SK-N-SH (cell line): ENCODE measurements at regions not wholly inside any gene's neighbourhood (a gene's known extent, or its start where the extent isn't known, plus 50 kb on each side); places are given as distances from the start of the nearest gene placed in this dataset.

Source experiments
- CTCF ChIA-PET: fragments of 300-600, 350-600 bp; formaldehyde crosslinking; extraction: SDS; loops from one replicate; lab custom pipeline; 2021; lab: Yijun Ruan, JAX
- POLR2A ChIA-PET: fragments of 350-600 bp; sonication (Branson Sonifier 250); formaldehyde crosslinking; extraction: SDS; loops from one replicate; lab custom pipeline; 2020; ENCODE audit warnings: antibody characterized with exemption, inconsistent platforms; lab: Yijun Ruan, JAX
- DNase-seq: peaks from one replicate; pipeline ENCODE4 v3.0.0; 2012
- H2AFZ ChIP-seq: fragments of 200-600 bp; sonication (generic); 2 replicates; pipeline ENCODE4 v1.8.1; 2016; ENCODE audit warnings: antibody characterized with exemption, mild to moderate bottlenecking, low read depth
- H3F3A ChIP-seq: fragments of 200-600 bp; sonication (generic); replicated peaks from 2 replicates; pipeline ENCODE3; 2016; ENCODE audit warnings: antibody characterized with exemption, mild to moderate bottlenecking; ENCODE audit not compliant: insufficient read depth
- H3K27ac ChIP-seq, 2 experiments: fragments of 200-500 bp in 1 of 2; fragments of 200-600 bp in 1 of 2; sonication (Bioruptor generic) in 1 of 2; sonication (generic), shearing (Covaris generic) in 1 of 2; 2 replicates each; pipeline versions ENCODE4 v1.5.1 to v1.6.1; 2014 to 2016; ENCODE audit warnings: low read depth in 2 of 2, inconsistent platforms in 1 of 2, low read length in 1 of 2, mild to moderate bottlenecking in 1 of 2, mixed read lengths in 1 of 2
- H3K27me3 ChIP-seq: fragments of 200-600 bp; sonication (generic), shearing (Covaris generic); 2 replicates; pipeline ENCODE4 v1.6.1; 2016; ENCODE audit warnings: mixed run types; ENCODE audit not compliant: insufficient read depth
- H3K36me3 ChIP-seq, 2 experiments: fragments of 200-500 bp in 1 of 2; fragments of 200-600 bp in 1 of 2; sonication (Bioruptor generic) in 1 of 2; sonication (generic) in 1 of 2; replicated peaks in 1 of 2; 2 replicates each; pipeline versions ENCODE3 to v1.5.1; 2014 to 2016; ENCODE audit warnings: low read length in 1 of 2, mild to moderate bottlenecking in 1 of 2; ENCODE audit not compliant: insufficient read depth in 2 of 2, control insufficient read depth in 1 of 2
- H3K4me1 ChIP-seq, 2 experiments: fragments of 200-500 bp in 1 of 2; fragments of 200-600 bp in 1 of 2; sonication (Bioruptor generic) in 1 of 2; sonication (generic), shearing (Covaris generic) in 1 of 2; 2 replicates each; pipeline versions ENCODE4 v1.5.1 to v1.6.1; 2014 to 2016; ENCODE audit warnings: low read depth in 1 of 2, low read length in 1 of 2, mixed run types in 1 of 2; ENCODE audit not compliant: insufficient read depth in 2 of 2, control insufficient read depth in 1 of 2
- H3K4me2 ChIP-seq: fragments of 200-600 bp; sonication (generic), shearing (Covaris generic); 2 replicates; pipeline ENCODE4 v1.6.1; 2017; ENCODE audit warnings: mixed run types
- H3K4me3 ChIP-seq, 2 experiments: fragments of 200-500 bp in 1 of 2; fragments of 200-600 bp in 1 of 2; sonication (Bioruptor generic) in 1 of 2; sonication (generic), shearing (Covaris generic) in 1 of 2; 2 replicates each; pipeline versions ENCODE4 v1.5.1 to v1.8.1; 2014 to 2016; ENCODE audit warnings: low read depth in 2 of 2, inconsistent platforms in 1 of 2, low read length in 1 of 2, mild to moderate bottlenecking in 1 of 2, mixed read lengths in 1 of 2, moderate library complexity in 1 of 2
- H3K79me2 ChIP-seq: fragments of 200-600 bp; sonication (generic); 2 replicates; pipeline ENCODE4 v1.8.1; 2017; ENCODE audit warnings: mild to moderate bottlenecking; ENCODE audit not compliant: insufficient read depth
- H3K9ac ChIP-seq: fragments of 200-600 bp; sonication (generic); 2 replicates; pipeline ENCODE4 v1.6.1; 2017; ENCODE audit warnings: mixed run types
- H3K9me2 ChIP-seq: fragments of 200-600 bp; sonication (generic); 2 replicates; pipeline ENCODE4 v1.6.1; 2017; ENCODE audit warnings: mixed run types
- H3K9me3 ChIP-seq: fragments of 200-600 bp; sonication (generic); 2 replicates; pipeline ENCODE4 v1.6.1; 2017; ENCODE audit warnings: mixed run types, mild to moderate bottlenecking, moderate library complexity
- H4K20me1 ChIP-seq: fragments of 200-600 bp; sonication (generic); 2 replicates; pipeline ENCODE4 v1.6.1; 2017; ENCODE audit warnings: mild to moderate bottlenecking, mixed run types; ENCODE audit not compliant: insufficient read depth
- CHD2 ChIP-seq: fragments of 150-350 bp; IDR thresholded peaks from 2 replicates; pipeline ENCODE4 v1.6.1; 2018; ENCODE audit warnings: low read length; ENCODE audit not compliant: partially characterized antibody
- ELF1 ChIP-seq: IDR thresholded peaks from 2 replicates; pipeline ENCODE4 v1.4.0; 2012
- EP300 ChIP-seq, 2 experiments: IDR thresholded peaks; 2 replicates each; pipeline versions ENCODE4 v1.4.0 to v1.6.1; 2012; ENCODE audit warnings: borderline replicate concordance in 1 of 2, low read depth in 1 of 2, low read length in 1 of 2
- EZH2phosphoT487 ChIP-seq: fragments of 200-600 bp; sonication (generic); IDR thresholded peaks from 2 replicates; pipeline ENCODE4 v1.6.1; 2017; ENCODE audit warnings: low read depth, mixed run types, mild to moderate bottlenecking, antibody characterized with exemption, moderate library complexity, borderline replicate concordance
- FOSL2 ChIP-seq: IDR thresholded peaks from 2 replicates; pipeline ENCODE4 v1.4.0; 2012; ENCODE audit warnings: low read depth, mild to moderate bottlenecking, moderate library complexity, borderline replicate concordance
- FOXM1 ChIP-seq: IDR thresholded peaks from 2 replicates; pipeline ENCODE4 v1.4.0; 2012; ENCODE audit warnings: low read depth, mild to moderate bottlenecking
- JUND ChIP-seq: IDR thresholded peaks from 2 replicates; pipeline ENCODE4 v1.4.0; 2012
- MEF2A ChIP-seq: IDR thresholded peaks from 2 replicates; pipeline ENCODE4 v1.4.0; 2012; ENCODE audit warnings: low read depth, borderline replicate concordance
- NFIC ChIP-seq: IDR thresholded peaks from 2 replicates; pipeline ENCODE4 v1.4.0; 2012; ENCODE audit warnings: borderline replicate concordance
- NRF1 ChIP-seq: IDR thresholded peaks from 2 replicates; pipeline ENCODE4 v1.6.1; 2012; ENCODE audit warnings: low read depth, mild to moderate bottlenecking, low read length
- RCOR1 ChIP-seq: fragments of 150-350 bp; IDR thresholded peaks from 2 replicates; pipeline ENCODE4 v1.6.1; 2017; ENCODE audit warnings: antibody characterized with exemption, low read length
- RXRA ChIP-seq: IDR thresholded peaks from 2 replicates; pipeline ENCODE4 v1.4.0; 2012; ENCODE audit warnings: low read depth, mild to moderate bottlenecking, borderline replicate concordance
- SIN3A ChIP-seq: IDR thresholded peaks from 2 replicates; pipeline ENCODE4 v1.6.1; 2012; ENCODE audit warnings: low read depth, mild to moderate bottlenecking, low read length, moderate library complexity, borderline replicate concordance
- TCF12 ChIP-seq: IDR thresholded peaks from 2 replicates; pipeline ENCODE4 v1.4.0; 2012
- USF1 ChIP-seq: IDR thresholded peaks from 2 replicates; pipeline ENCODE4 v1.4.0; 2012; ENCODE audit warnings: low read depth, borderline replicate concordance
- USF2 ChIP-seq: fragments of 150-350 bp; IDR thresholded peaks from 2 replicates; pipeline ENCODE4 v1.6.1; 2017; ENCODE audit warnings: antibody characterized with exemption, low read length, low read depth, borderline replicate concordance
- WGBS: methylation state at CpG from one replicate; pipeline ENCODE4 v1.1.6; 2017; ENCODE audit warnings: low lambda C conversion rate; 5-methylcytosine and 5-hydroxymethylcytosine counted together
- TF ChIP-seq, protein P1 (sequence below): fragments of 200-600 bp; sonication (generic); IDR thresholded peaks from 2 replicates; pipeline ENCODE4 v1.6.1; 2017; ENCODE audit warnings: antibody characterized with exemption, mild to moderate bottlenecking, moderate library complexity
- TF ChIP-seq, protein P2 (sequence below): IDR thresholded peaks from 2 replicates; pipeline ENCODE4 v1.4.0; 2012; ENCODE audit warnings: low read depth, borderline replicate concordance
- TF ChIP-seq, protein P3 (sequence below): IDR thresholded peaks from 2 replicates; pipeline ENCODE4 v1.6.1; 2012; ENCODE audit warnings: mild to moderate bottlenecking, low read depth, low read length, moderate library complexity

GRCh38 chr12:25784669-25785068 is 173.8 kb upstream of the RASSF8 start:
- no peaks in the 10 kb centered on the region for H3F3A ChIP-seq
- H3K79me2 ChIP-seq, result no peaks in the 10 kb centered on the region
- ChIA-PET CTCF (interaction anchor here (1.4 kb wide), 1 partner anchor 349 kb away, joined by 4 read pairs; no protein-coding TSS in a partner anchor), POLR2A (no interaction called here)
- H3K9me2 ChIP-seq, result no peaks in the 10 kb centered on the region
- H3K4me3 ChIP-seq, result no peak overlapping the region
- H3K27ac ChIP-seq, result no peak overlapping the region
- H3K36me3 ChIP-seq, result no peaks in the 10 kb centered on the region
- H4K20me1 ChIP-seq, result no peaks in the 10 kb centered on the region
- H2AFZ ChIP-seq, result no peak overlapping the region
- H3K4me1 ChIP-seq, result no peaks in the 10 kb centered on the region; a peak in 2 of 4 replicates
- H3K9me3 ChIP-seq, result no peaks in the 10 kb centered on the region
- 87% methylated on average over 5 of the region's 7 CpGs for WGBS
- DNase-seq, result no peak
- TF ChIP-seq, protein P1, sequence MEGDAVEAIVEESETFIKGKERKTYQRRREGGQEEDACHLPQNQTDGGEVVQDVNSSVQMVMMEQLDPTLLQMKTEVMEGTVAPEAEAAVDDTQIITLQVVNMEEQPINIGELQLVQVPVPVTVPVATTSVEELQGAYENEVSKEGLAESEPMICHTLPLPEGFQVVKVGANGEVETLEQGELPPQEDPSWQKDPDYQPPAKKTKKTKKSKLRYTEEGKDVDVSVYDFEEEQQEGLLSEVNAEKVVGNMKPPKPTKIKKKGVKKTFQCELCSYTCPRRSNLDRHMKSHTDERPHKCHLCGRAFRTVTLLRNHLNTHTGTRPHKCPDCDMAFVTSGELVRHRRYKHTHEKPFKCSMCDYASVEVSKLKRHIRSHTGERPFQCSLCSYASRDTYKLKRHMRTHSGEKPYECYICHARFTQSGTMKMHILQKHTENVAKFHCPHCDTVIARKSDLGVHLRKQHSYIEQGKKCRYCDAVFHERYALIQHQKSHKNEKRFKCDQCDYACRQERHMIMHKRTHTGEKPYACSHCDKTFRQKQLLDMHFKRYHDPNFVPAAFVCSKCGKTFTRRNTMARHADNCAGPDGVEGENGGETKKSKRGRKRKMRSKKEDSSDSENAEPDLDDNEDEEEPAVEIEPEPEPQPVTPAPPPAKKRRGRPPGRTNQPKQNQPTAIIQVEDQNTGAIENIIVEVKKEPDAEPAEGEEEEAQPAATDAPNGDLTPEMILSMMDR, result no peak
- TF ChIP-seq ELF1 (no peak), EZH2phosphoT487 (no peak), RCOR1 (no peak), RXRA (no peak), TCF12 (no peak), NFIC (no peak), EP300 (IDR thresholded peaks at IDR 0.05; ENCODE audit: borderline replicate concordance in 1 of 2, low read depth in 1 of 2, low read length in 1 of 2) (no peak), USF2 (no peak), CHD2 (no peak), FOSL2 (no peak), FOXM1 (no peak), JUND (no peak), SIN3A (no peak), USF1 (no peak), NRF1 (no peak), MEF2A (no peak)
- TF ChIP-seq, protein P2, sequence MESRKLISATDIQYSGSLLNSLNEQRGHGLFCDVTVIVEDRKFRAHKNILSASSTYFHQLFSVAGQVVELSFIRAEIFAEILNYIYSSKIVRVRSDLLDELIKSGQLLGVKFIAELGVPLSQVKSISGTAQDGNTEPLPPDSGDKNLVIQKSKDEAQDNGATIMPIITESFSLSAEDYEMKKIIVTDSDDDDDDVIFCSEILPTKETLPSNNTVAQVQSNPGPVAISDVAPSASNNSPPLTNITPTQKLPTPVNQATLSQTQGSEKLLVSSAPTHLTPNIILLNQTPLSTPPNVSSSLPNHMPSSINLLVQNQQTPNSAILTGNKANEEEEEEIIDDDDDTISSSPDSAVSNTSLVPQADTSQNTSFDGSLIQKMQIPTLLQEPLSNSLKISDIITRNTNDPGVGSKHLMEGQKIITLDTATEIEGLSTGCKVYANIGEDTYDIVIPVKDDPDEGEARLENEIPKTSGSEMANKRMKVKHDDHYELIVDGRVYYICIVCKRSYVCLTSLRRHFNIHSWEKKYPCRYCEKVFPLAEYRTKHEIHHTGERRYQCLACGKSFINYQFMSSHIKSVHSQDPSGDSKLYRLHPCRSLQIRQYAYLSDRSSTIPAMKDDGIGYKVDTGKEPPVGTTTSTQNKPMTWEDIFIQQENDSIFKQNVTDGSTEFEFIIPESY, result no peak
- TF ChIP-seq, protein P3, sequence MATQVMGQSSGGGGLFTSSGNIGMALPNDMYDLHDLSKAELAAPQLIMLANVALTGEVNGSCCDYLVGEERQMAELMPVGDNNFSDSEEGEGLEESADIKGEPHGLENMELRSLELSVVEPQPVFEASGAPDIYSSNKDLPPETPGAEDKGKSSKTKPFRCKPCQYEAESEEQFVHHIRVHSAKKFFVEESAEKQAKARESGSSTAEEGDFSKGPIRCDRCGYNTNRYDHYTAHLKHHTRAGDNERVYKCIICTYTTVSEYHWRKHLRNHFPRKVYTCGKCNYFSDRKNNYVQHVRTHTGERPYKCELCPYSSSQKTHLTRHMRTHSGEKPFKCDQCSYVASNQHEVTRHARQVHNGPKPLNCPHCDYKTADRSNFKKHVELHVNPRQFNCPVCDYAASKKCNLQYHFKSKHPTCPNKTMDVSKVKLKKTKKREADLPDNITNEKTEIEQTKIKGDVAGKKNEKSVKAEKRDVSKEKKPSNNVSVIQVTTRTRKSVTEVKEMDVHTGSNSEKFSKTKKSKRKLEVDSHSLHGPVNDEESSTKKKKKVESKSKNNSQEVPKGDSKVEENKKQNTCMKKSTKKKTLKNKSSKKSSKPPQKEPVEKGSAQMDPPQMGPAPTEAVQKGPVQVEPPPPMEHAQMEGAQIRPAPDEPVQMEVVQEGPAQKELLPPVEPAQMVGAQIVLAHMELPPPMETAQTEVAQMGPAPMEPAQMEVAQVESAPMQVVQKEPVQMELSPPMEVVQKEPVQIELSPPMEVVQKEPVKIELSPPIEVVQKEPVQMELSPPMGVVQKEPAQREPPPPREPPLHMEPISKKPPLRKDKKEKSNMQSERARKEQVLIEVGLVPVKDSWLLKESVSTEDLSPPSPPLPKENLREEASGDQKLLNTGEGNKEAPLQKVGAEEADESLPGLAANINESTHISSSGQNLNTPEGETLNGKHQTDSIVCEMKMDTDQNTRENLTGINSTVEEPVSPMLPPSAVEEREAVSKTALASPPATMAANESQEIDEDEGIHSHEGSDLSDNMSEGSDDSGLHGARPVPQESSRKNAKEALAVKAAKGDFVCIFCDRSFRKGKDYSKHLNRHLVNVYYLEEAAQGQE, result no peak
- no peaks in the 10 kb centered on the region for H3K27me3 ChIP-seq
- H3K4me2 ChIP-seq, result no peak overlapping the region
- H3K9ac ChIP-seq, result no peak overlapping the region
